A673 (cell line): ENCODE measurements at regions not wholly inside any gene's neighbourhood (a gene's known extent, or its start where the extent isn't known, plus 50 kb on each side); places are given as distances from the start of the nearest gene placed in this dataset.

ENCODE experiments used
- BruUV-seq: library from RNA; stranded (reverse); fragments of 400-500 nt; replicated peaks from 2 replicates; lab custom pipeline; 2021; lab: Mats Ljungman, UMichigan
- CTCF ChIA-PET: fragments of 300-600 bp; sonication (Branson Sonifier 250); formaldehyde crosslinking; loops from one replicate; lab custom pipeline; 2022; ENCODE audit warnings: antibody characterized with exemption; lab: Charles Lee
- POLR2A ChIA-PET: fragments of 300-600 bp; sonication (Branson Sonifier 250); formaldehyde crosslinking; loops from one replicate; lab custom pipeline; 2022; ENCODE audit warnings: antibody characterized with exemption; ENCODE audit not compliant: low non-redundant PET; lab: Charles Lee
- DNase-seq: peaks from one replicate; pipeline ENCODE4 v3.0.0-alpha.2; 2015; ENCODE audit warnings: low spot score
- H3K27ac ChIP-seq: fragments of 200-600 bp; sonication (generic); 2 replicates; pipeline ENCODE4 v1.5.1; 2016; ENCODE audit warnings: mixed run types, low read depth, mild to moderate bottlenecking, mixed read lengths, antibody characterized with exemption, low read length; ENCODE audit not compliant: poor library complexity, severe bottlenecking
- H3K27me3 ChIP-seq: fragments of 200-600 bp; sonication (generic); replicated peaks from 2 replicates; pipeline ENCODE4 v1.6.1; 2017; ENCODE audit warnings: mixed run types, low read depth, mild to moderate bottlenecking, mixed read lengths, antibody characterized with exemption, low read length; ENCODE audit not compliant: insufficient read depth, poor library complexity
- H3K36me3 ChIP-seq: fragments of 200-600 bp; sonication (generic); 2 replicates; pipeline ENCODE4 v1.6.1; 2016; ENCODE audit warnings: mixed run types, mild to moderate bottlenecking, mixed read lengths, antibody characterized with exemption, low read length; ENCODE audit not compliant: insufficient read depth, poor library complexity, severe bottlenecking
- H3K4me1 ChIP-seq: fragments of 200-600 bp; sonication (generic); 2 replicates; pipeline ENCODE4 v1.6.1; 2017; ENCODE audit warnings: mixed run types, mild to moderate bottlenecking, mixed read lengths, antibody characterized with exemption, low read length; ENCODE audit not compliant: insufficient read depth, poor library complexity, severe bottlenecking
- H3K4me3 ChIP-seq: fragments of 200-600 bp; sonication (generic); 2 replicates; pipeline ENCODE4 v1.5.1; 2016; ENCODE audit warnings: low read depth, mixed run types, mild to moderate bottlenecking, mixed read lengths, low read length; ENCODE audit not compliant: poor library complexity, severe bottlenecking
- H3K9me3 ChIP-seq: fragments of 200-600 bp; sonication (generic); 2 replicates; pipeline ENCODE4 v1.6.1; 2016; ENCODE audit warnings: mixed run types, low read depth, mild to moderate bottlenecking, mixed read lengths, antibody characterized with exemption, low read length; ENCODE audit not compliant: poor library complexity, severe bottlenecking
- CTCF ChIP-seq: fragments of 300-800, 200-600 bp; sonication (generic); conservative IDR thresholded peaks from 2 replicates; pipeline ENCODE4 v1.5.1; 2017; ENCODE audit warnings: low read depth, mild to moderate bottlenecking, antibody characterized with exemption, low read length, moderate library complexity, mixed read lengths
- EZH2 ChIP-seq: fragments of 200-600 bp; sonication (generic); IDR thresholded peaks from 2 replicates; pipeline ENCODE4 v1.6.1; 2017; ENCODE audit warnings: borderline replicate concordance, low read depth, mild to moderate bottlenecking, mixed read lengths, antibody characterized with exemption, low read length; ENCODE audit not compliant: poor library complexity, severe bottlenecking
- intact Hi-C: fragments of 100-400 bp; cut with micrococcal nuclease; formaldehyde crosslinking; loops from one replicate; pipeline ENCODE4 v1.10.0; 2022; ENCODE audit not compliant: unreplicated experiment

- TF ChIP-seq CTCF: no peak
- TF ChIP-seq EZH2: no peak
- no TSS peak for BruUV-seq
- POLR2A ChIA-PET: no interaction called here
- Histone ChIP-seq H3K4me3 (no peak overlapping the region), H3K4me1 (no peaks in the 10 kb centered on the region), H3K27me3 (no peaks in the 10 kb centered on the region), H3K27ac (no peak overlapping the region), H3K36me3 (no peaks in the 10 kb centered on the region), H3K9me3 (peaks cover 34% of the 10 kb centered on the region)
- CTCF ChIA-PET: no interaction called here
- DNase-seq: no peak
- intact Hi-C loops: no loop called here
Observed at GRCh38 chr5:2492476-2492875, 259.0 kb downstream of the IRX2 start.

GRCh38 chr5:2491846-2492245 lies 259.6 kb downstream of the IRX2 start:
- BruUV-seq: no TSS peak
- no peaks in the 10 kb centered on the region for H3K36me3 ChIP-seq
- POLR2A ChIA-PET: no interaction called here
- TF ChIP-seq CTCF (no peak), EZH2 (no peak)
- DNase-seq: no peak
- CTCF ChIA-PET: no interaction called here
- intact Hi-C loops: no loop called here
- H3K27me3 ChIP-seq: no peaks in the 10 kb centered on the region
- H3K4me1 ChIP-seq: no peaks in the 10 kb centered on the region
- peaks cover 39% of the 10 kb centered on the region for H3K9me3 ChIP-seq
- H3K27ac ChIP-seq: no peak overlapping the region
- no peak overlapping the region for H3K4me3 ChIP-seq

- ChIA-PET CTCF (no interaction called here), POLR2A (no interaction called here)
- BruUV-seq: no TSS peak
- intact Hi-C loops: no loop called here
- no peaks in the 10 kb centered on the region for H3K4me1 ChIP-seq
- H3K9me3 ChIP-seq: peaks cover 29% of the 10 kb centered on the region
- H3K4me3 ChIP-seq: no peak overlapping the region
- H3K27me3 ChIP-seq: no peaks in the 10 kb centered on the region
- DNase-seq: no peak
- TF ChIP-seq EZH2 (no peak), CTCF (no peak)
- H3K36me3 ChIP-seq: no peaks in the 10 kb centered on the region
- H3K27ac ChIP-seq: no peak overlapping the region
Observed at GRCh38 chr5:2489306-2489705, 262.2 kb downstream of the IRX2 start.
